Activated CD8-positive, alpha-beta memory T cell treated with anti-CD3 and anti-CD28 coated beads, Interleukin-2, amount 50 U/mL, for 24 hours (primary cell): ENCODE measurements at regions not wholly inside any gene's neighbourhood (a gene's known extent, or its start where the extent isn't known, plus 50 kb on each side); places are given as distances from the start of the nearest gene placed in this dataset.

Experiments
- DNase-seq: peaks from one replicate; pipeline ENCODE4 v3.0.0-alpha.2; 2020; ENCODE audit errors: extremely low read depth

- no peak for DNase-seq
Observed at GRCh38 chr15:70443486-70444273, 319.7 kb downstream of the UACA start.

DNA sequence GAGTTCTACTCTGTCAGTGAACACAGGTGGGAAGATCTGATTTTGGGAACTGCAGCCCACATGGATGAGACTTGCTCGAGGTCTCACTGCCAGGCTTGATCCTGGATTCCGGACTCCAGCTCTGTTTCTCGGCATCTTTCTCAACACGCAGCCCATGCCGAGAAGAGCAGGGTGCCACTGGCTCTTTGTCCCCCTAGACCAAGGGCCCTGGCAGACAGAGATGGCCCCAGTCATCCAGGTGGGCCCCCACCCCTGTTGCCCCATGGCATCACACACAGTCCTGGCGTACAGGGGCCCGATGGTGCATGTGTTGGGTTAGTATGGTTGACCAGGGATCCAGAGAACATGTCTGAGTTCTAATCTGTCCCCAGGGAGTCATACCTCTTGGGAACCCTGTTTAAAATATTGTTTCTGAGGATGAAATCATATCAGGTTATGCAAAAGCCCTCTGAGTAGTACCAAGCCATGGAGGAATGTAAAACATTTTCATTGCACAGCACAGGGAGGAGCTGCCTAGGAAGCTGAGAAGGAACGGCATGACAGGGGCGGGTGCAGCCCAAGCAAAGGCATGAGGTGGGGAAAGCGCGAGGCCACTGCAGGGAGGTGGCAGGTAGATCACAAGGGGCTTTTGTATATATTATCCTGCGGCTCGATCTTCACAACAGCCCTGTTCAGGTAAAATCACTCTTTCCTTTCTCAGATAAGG is 320.6 kb downstream of the UACA start:
- DNase-seq, result no peak

DNA sequence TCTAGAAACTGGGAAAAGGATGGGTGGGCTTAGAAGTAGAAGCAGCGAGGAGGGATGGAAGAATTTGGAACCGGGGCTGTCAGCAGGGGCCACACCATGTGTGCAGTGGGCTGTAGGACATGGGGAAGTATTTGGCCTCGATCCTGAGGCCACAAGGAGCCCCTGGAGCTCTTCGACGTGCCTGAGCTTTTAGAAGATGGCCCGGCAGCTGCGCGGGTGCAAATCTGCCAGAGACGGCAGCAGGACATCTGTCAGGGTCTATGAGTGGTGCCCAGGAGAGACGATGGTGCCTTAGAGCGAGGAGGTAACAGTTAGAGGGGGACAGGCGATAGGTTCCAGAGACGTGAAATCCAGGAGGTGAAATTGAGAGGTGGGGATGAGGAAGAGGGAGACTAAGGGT is 321.1 kb downstream of the UACA start:
- no peak for DNase-seq

- DNase-seq, result no peak
Observed at GRCh38 chr15:70440416-70441138, 322.8 kb downstream of the UACA start.

DNA sequence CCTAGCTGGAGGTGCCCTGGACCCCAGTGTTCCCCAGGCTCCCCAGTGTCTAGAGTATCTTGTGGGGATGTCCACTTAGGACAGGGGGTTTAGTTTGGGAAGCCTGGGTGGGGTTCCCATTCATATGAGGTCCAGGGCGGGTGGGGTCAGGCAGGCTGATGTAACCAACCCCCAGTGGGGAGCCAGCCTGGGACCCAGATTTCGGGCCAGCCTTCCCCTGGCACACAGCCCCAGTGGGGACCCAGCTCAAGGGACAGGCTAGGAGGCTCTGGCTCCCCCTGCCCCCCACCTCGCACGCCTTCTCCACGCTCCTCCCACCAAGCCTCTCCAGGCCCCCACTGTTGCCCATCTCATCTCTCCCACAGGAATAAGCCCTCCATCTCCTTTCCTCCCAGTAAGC is 323.5 kb downstream of the UACA start:
- no peak for DNase-seq

DNA sequence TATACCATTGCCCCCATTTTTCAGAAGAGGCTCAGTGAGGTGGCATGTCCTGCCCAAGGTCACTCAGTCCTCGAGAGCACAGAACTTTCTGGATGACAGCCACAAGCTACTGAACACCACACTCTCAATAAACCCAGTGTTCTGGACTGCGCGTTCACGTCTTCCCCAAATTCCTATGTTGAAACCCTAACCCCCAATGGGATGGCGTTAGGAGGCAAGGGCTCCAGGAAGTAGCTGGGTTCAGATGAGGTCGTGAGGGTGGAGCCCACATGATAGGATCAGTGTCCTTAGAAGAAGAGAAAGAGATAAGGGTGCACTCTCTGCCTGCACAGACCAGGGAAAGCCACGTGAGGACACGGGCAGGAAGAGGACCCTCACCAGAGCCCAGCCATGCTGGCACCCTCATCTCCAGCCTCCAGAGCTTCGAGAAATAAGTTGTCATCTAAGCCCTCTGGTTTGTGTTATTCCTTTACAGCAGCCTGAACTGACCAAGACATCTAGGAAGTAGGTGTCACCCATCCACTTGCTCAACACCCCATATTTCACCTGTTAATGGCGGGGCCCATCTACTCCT is 324.0 kb downstream of the UACA start:
- DNase-seq, result no peak

- DNase-seq, result no peak
Observed at GRCh38 chr15:70438776-70439175, 324.6 kb downstream of the UACA start.

GRCh38 chr15:70437882-70438451 is 325.4 kb downstream of the UACA start:
- no peak for DNase-seq

DNA sequence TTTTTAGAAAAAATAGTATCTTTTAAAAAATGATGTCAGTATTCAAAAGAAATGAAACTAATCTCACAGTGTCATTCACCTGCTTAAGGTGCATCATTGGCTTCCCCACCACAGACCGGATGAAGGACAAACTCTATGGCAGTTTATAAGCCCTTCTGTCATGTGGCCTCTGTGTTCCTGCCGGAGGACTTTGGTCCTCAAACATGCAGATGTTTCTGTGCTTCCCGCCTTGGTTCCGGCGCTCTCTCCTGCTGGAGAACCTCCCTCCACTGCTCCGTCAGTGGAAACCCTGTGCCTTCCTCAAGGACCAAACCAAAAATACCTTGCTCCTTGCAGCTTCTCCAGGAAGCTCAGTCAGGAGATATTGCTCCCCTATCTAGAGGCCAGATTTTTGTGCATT is 326.3 kb downstream of the UACA start:
- DNase-seq, result no peak

DNA sequence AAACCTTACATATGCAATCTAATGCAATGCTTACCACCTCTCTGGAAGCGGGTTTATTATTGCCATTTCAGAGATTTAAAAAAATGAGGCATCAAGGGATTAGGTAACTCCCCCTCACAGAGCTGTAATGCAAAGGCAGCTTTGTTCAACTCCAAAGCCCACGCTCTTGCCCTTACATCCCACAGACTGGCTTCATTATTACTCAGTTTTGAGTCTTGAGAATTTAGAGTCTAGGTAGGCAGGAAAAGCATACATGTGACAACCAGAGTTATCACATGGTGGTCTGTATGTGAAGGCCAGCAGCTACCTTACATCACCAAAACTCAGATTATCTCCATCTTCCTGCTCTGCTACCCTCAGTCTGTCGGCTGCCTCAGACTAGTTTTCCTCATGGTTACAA is 326.9 kb downstream of the UACA start:
- no peak for DNase-seq

GRCh38 chr15:70435872-70436271 is 327.5 kb downstream of the UACA start:
- DNase-seq, result no peak

DNA sequence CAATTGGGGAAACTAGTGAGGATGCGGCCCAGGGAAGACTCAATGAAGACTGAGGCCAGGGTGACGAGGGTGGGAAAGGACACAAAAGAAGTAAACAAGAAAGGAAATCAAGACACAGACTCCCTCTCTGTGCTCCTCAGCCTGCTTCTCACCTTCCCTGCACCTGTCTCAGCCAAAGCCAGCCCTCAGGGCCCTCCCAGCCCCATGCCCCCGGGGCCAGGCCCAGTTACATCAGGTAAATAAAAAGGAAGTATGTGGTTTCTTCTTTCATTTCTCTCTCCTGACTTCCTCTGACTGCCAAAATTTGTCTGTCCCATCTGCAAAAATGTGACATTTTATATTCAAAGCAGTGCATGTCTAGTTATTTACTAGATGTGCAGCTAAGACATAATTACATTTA is 328.0 kb downstream of the UACA start:
- no peak for DNase-seq

DNA sequence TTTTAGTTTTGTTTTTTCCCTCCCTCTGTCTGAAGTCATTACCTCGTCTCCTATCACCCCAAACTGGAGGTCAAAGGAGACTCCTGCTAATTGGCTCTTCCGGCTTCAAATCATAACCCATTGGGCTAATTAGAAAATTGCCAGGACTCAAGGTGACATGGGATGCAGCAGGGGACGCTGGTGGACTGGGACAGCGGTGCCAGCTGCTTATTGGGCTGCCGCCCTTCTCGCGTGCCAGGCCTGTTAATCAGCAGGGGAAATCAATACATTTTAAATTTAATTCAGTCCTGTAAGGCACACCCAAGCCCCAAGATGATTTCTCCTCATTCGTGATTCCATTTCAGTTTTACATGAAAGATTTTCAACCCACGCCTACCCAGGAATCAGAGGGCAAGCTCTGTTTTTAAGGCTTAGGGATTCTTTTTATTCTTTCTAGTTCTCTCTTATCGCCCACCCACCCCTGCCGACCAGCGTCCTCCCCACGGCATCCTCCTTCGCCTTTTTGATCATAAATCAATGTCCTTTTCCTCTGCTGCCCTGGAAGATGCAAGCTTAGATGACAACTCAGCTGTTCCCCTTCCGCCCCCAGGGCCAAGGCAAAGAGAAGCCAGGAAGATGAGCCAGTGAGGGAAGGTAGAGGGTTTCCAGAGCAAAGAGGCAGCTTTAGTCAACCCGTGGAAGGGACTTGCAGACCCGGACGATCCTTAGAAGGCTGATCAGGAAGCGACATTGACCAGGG is 329.6 kb downstream of the UACA start:
- no peak for DNase-seq

- DNase-seq, result no peak
Observed at GRCh38 chr15:70432924-70433495, 330.3 kb downstream of the UACA start.

- no peak for DNase-seq
Observed at GRCh38 chr15:70431854-70432253, 331.5 kb downstream of the UACA start.

DNA sequence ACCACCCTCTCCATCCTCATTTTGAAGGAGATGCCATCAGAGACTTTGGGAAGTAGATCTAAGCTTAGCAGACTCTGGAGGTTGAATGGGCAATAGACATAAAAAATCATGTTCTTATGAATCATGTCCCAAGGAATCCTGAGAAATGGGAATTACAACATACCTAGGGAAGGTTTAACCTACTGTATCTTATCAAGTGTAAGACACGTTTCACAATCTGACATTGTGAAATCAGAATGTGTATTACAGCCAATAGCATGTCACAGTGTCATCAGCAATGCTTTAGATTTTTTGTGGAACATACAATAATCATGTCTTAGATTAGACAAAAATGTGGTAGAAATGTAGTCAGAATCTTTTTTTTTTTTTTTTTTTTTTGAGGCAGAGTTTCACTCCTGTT is 332.4 kb upstream of the TLE3 start:
- no peak for DNase-seq

- no peak for DNase-seq
Observed at GRCh38 chr15:70429056-70429722, 331.5 kb upstream of the TLE3 start.

- no peak for DNase-seq
Observed at GRCh38 chr15:70428211-70428822, 330.6 kb upstream of the TLE3 start.

DNA sequence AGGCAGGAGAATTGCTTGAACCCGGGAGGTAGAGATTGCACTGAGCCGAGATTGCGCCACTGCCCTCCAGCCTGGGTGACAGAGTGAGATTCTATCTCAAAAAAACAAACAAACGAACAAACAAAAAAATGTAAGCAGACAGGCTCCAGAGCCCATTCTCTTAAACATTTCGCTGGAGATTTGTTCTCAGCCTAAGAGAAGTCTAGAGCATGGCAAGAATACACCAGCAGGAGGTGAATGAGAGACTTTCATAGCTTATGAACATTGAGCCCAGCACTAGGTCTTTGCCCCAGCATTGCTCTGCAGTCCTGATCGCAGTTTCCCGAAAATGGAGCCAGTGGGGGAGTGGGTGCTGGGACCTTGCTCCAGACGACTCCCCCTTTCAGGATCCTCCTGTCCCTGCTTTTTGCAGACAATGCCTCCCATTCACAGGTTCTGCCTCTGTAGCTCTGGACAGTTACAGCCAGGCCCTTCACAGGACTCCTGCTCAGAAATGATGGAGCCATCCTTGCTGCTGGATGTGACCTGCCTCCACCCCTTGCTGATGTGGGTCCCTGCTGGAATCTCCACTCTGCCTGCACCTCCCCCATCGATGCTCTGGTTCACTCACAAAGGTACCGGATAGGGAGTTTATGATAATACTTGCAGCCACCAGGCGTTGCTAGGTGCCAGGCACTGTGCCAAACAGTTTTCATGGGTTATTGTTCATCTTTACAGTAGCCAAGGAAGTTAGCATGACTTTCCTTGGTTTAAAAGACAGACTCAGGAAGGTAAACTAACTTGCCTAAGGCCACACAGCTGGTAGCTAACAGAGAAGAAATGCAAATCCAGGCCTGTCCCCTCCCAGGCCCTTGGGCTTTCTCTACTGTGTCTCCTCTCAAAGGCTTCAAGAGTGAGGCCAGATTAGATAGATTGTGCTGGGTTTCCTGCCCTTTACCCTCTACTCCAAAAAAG is 329.7 kb upstream of the TLE3 start:
- no peak for DNase-seq
